GM12891 (cell line): ENCODE measurements at regions not wholly inside any gene's neighbourhood (a gene's known extent, or its start where the extent isn't known, plus 50 kb on each side); places are given as distances from the start of the nearest gene placed in this dataset.

Source experiments
- POLR2A ChIP-seq: IDR thresholded peaks from 2 replicates; pipeline ENCODE4 v1.6.1; 2011; ENCODE audit warnings: low read depth, low read length, control low read depth
- POLR2AphosphoS5 ChIP-seq: IDR thresholded peaks from 2 replicates; pipeline ENCODE4 v1.6.1; 2011; ENCODE audit warnings: low read depth, low read length, control low read depth
- POU2F2 ChIP-seq: IDR thresholded peaks from 2 replicates; pipeline ENCODE4 v1.6.1; 2011; ENCODE audit warnings: low read depth, mild to moderate bottlenecking, control low read depth, low read length, moderate library complexity

DNA sequence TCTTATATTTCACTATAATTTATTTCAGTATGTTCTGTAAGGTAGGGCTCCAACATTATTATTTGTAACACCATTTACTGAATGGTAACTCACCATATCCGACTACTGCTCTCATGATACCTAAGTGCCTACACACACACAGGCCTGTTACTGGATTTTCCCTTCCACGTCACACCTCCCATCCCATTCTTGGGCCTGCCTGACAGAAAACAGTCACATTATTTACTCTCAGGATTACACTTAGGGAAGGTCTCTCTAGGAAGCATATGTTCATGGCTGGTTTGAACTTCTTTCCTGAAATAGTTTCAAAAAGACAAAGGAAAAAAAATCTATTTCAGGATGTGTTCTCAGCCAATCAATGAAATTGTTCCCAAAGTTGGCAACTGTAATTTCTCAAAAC, 102.3 kb upstream of the DOCK9 start:
- TF ChIP-seq POLR2A, result no peak
- no peak for TF ChIP-seq POLR2AphosphoS5
- TF ChIP-seq POU2F2, result no peak
